ENCODE measurements at regions not wholly inside any gene's neighbourhood (a gene's known extent, or its start where the extent isn't known, plus 50 kb on each side); places are given as distances from the start of the nearest gene placed in this dataset.

DNA sequence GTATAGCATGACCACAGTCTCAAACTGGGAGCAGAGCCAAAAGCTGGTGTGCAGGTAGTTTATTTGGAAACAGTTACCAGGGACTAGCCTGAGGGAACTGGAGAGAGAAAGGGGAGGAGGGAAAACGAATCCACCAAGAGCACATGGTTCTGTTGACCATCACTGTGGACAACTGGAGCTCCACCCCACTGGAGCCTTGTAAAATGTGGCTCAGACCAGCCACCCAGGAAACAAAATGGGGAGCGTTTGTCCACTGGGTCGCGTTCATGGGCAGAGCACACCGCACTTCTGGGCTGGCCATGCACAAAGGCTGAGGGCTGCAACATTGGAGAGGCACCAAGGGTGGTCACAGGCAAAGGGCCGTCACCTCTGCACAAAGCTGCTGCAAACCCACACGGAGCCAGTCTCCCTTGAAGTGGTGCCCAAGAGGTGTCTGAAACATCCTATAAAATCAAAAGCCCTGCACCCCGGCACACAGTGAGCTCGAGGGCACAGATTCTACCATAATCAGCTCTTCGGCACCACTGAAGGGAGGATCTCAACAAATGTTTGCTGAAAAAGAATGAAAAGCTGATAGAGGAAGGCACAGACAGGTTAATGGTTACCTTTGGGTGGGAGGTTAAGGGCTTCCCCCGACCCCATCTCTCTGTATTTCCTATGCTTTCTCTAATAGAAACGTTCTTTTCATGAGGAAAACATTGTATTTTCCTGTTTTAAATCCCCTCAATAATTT lies 192.9 kb downstream of the INHBB start:
- H3K4me3 ChIP-seq (ENCODE audit: low read length) = no peak overlapping the region
- TF ChIP-seq, protein P1, sequence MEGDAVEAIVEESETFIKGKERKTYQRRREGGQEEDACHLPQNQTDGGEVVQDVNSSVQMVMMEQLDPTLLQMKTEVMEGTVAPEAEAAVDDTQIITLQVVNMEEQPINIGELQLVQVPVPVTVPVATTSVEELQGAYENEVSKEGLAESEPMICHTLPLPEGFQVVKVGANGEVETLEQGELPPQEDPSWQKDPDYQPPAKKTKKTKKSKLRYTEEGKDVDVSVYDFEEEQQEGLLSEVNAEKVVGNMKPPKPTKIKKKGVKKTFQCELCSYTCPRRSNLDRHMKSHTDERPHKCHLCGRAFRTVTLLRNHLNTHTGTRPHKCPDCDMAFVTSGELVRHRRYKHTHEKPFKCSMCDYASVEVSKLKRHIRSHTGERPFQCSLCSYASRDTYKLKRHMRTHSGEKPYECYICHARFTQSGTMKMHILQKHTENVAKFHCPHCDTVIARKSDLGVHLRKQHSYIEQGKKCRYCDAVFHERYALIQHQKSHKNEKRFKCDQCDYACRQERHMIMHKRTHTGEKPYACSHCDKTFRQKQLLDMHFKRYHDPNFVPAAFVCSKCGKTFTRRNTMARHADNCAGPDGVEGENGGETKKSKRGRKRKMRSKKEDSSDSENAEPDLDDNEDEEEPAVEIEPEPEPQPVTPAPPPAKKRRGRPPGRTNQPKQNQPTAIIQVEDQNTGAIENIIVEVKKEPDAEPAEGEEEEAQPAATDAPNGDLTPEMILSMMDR (IDR thresholded peaks at IDR 0.05; ENCODE audit: insufficient read depth, low read depth, low read length, missing control alignments) = no peak
- DNase-seq (ENCODE audit: low read depth) = no peak

DNA sequence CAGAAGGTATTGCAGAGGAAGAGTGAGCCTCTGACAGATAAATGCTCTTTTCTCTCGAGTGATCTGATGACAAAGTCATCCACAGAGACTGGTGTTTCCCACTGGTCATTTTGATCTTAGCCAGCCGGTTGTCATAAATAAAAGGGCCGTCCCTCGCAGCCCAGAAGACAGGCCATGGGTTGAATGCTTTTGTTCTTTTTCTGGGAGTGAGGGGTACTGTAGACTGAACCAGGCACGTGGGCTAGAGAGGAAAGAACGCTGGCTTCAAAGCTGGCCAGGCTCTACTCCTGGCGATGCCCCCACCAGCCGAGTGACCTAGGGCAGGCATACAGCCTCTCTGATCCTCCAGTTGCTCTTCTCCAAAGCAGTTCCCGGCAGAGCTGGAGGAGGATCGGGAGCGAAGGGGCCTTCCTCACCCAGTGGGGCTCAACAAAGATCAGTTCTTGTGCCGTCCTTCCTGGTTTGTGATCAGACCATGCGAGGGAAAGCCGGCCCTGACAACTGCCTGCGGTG lies 193.5 kb downstream of the INHBB start:
- DNase-seq (ENCODE audit: low read depth) = no peak
- no peak overlapping the region for H3K4me3 ChIP-seq (ENCODE audit: low read length)
- TF ChIP-seq, protein P1 (IDR thresholded peaks at IDR 0.05; ENCODE audit: insufficient read depth, low read depth, low read length, missing control alignments) = no peak

DNA sequence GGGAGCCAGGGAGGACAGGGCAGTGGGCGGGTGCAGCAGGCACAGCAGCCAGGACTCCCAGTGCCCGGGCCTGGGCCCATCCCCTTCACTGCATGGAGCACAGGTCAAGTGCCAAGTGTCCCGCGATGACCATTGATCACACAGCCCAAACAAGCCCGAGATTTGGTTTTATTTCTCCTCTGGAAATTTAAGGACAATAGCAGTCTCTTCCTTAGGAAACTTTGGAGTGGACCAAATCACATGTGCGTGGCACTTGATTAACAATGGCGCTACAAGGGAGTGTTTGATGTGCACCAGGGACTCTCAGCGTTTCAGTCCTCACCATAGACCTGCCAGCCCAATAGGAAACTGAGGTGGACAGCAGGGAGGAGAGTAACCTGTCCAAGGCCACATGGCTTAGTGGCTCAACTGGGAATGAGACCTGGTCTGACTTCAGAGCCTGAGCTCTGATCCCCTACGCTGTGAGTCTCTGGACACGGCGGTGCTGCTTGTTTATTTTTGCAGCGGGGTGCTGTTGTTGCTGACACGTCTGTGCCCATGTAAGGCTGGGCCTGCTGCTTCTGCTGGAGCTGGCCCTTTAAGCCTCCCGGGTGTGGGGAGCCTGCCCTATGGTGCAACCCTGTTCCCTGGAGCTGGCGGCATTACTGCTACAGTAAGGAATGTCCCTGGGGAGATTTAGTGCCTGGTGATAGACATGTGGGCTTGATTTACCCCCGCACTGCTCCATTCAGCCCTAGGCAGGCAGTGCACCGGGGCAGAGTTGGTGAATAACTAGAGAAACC lies 194.2 kb downstream of the INHBB start:
- no peak overlapping the region for H3K4me3 ChIP-seq (ENCODE audit: low read length)
- TF ChIP-seq, protein P1 (IDR thresholded peaks at IDR 0.05; ENCODE audit: insufficient read depth, low read depth, low read length, missing control alignments) = no peak
- DNase-seq (ENCODE audit: low read depth) = peak; percentile 91

DNA sequence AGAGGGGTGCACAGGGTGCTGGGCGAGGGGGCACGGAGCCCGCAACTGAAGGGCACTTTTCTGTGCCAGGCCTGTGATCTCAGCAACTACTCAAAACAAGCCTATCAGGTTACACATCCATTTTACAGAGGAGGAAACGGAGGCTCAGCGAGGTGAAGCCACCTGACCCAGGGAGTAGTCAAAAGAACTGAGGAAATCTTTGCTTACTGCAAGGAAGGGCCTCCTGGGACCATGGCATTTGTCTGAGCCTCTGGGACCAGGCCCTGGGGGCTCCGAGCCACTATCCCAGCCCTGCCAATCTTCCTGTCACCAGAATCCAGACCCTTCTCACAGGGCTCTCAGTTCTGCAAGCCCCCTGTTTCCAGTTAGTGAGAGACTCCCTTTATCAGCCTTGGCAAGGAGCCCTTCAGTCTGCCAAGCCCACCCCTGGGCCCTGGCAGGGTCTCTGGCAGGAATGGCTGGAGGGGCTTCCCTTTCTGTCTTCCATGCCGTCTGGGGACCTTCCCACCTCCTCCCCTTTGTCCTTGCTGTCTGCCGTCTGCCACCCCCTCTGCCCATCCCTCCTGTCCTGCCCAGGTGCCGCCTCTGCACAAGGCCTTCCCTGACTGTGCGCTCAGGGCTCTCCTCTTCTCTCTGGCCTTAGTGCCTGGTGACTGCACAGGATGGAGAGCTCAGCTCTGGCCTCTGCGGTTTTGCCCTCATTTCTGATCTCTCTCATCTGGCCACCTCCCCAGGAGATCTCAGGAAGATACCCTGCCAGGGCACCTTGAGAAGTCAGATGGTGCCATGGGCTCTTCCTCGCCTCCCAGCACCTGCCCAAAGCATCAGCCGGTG lies 194.7 kb upstream of the GLI2 start:
- no peak overlapping the region for H3K4me3 ChIP-seq (ENCODE audit: low read length)
- DNase-seq (ENCODE audit: low read depth) = no peak
- TF ChIP-seq, protein P1 (IDR thresholded peaks at IDR 0.05; ENCODE audit: insufficient read depth, low read depth, low read length, missing control alignments) = no peak

DNA sequence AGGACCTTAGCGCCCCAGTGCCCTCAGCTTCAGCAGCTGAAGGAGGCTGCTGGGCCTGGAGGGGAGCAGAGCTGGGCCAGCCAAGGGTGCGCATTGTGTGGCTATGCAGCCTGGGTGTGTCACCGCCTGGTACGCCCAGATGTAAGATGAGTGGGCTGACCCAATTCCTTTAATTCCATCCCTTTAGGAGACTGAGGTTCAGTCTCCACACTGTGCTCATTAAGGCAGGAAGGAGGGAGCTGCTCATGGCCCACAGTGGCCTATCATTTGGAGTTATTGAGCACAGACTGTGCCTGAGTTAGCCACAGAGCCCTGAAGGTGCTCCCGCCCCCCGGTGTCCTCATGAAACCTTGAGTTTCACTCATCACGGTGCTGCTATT lies 194.1 kb upstream of the GLI2 start:
- DNase-seq (ENCODE audit: low read depth) = no peak
- TF ChIP-seq, protein P1 (IDR thresholded peaks at IDR 0.05; ENCODE audit: insufficient read depth, low read depth, low read length, missing control alignments) = no peak
- no peak overlapping the region for H3K4me3 ChIP-seq (ENCODE audit: low read length)

DNA sequence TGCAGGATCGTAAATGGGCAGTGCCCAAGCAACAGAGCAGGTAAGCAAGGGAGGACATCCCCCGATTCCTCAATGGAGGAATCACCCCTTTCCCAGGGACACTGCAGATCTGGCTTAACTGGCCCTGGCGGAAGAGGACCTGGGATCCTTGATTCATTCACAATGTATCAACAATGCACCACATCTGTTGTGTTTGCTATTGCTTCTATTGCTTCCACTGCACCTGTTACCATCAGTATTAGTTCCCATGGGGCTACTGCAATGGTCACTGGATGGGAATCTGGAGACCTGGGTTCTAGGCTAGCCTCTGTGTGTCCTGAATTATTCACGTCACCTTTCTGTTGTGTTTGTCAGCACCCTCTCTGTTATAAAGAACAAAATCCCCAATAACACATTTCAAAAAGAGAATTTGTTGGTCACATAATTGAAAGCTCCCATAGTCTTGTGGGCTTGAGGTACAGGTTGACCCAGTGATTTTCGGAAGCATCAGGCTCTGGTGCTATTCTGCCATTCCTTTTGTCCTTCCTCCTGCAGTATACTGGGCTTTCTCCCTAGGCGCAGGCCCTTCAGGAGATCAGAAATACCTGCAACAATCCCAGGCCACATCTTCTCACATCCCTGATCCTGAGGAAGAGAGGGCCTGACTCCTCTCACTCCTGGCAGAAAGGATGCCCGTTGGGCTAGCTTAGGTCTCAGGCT lies 193.5 kb upstream of the GLI2 start:
- no peak overlapping the region for H3K4me3 ChIP-seq (ENCODE audit: low read length)
- no peak for DNase-seq (ENCODE audit: low read depth)
- TF ChIP-seq, protein P1 (IDR thresholded peaks at IDR 0.05; ENCODE audit: insufficient read depth, low read depth, low read length, missing control alignments) = no peak
